GM18498 (cell line): ENCODE measurements at regions not wholly inside any gene's neighbourhood (a gene's known extent, or its start where the extent isn't known, plus 50 kb on each side); places are given as distances from the start of the nearest gene placed in this dataset.

Experiments
- ATAC-seq: cut with Tn5 transposase; IDR thresholded peaks from one replicate; pipeline ENCODE4 v1.9.1; 2021; ENCODE audit warnings: mild to moderate bottlenecking, moderate library complexity; ENCODE audit not compliant: unreplicated experiment

DNA sequence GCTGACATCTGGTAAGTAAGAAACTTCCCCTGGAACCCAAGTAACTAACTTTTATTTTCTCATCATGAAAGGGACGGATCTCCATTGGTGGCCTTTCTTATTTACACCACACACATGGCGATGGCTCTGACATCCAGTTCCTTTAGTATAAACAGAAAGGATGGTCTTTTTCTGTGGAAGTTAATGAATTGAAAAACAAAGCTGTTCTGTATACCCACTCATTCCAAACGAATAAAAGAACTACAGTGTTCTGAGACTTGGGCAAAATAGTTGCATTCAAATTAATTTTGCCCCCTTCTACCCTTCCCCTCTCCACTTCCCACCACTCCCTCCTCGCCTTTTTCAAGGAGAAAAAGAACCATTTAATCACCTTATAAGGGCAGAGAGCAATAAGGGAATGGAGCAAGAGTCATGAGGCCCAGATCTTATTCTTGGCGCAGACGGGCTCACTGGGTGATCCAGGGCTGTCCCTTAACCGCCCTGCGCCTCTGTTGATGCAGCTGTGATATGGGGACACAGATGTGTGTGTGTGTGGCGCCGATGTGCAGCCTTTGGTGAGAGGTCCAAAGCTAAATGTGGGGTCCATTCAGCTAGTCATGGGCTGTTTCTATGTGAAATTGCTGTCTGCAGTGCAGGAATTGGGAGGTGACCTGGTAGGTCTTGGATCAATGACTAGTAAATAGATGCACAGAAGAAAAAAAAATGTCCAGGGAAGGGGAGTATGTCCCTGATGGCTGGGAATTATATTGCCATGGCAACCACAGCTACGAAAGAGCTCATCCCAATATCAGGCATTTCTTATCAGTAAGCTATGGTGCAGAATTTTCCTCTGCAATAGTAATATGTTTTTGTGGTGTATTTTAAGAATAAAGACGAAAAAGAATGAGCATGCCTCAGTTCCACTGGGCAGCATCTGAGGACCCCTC, 141.5 kb upstream of the ERCC6L2 start:
- ATAC-seq = no peak

DNA sequence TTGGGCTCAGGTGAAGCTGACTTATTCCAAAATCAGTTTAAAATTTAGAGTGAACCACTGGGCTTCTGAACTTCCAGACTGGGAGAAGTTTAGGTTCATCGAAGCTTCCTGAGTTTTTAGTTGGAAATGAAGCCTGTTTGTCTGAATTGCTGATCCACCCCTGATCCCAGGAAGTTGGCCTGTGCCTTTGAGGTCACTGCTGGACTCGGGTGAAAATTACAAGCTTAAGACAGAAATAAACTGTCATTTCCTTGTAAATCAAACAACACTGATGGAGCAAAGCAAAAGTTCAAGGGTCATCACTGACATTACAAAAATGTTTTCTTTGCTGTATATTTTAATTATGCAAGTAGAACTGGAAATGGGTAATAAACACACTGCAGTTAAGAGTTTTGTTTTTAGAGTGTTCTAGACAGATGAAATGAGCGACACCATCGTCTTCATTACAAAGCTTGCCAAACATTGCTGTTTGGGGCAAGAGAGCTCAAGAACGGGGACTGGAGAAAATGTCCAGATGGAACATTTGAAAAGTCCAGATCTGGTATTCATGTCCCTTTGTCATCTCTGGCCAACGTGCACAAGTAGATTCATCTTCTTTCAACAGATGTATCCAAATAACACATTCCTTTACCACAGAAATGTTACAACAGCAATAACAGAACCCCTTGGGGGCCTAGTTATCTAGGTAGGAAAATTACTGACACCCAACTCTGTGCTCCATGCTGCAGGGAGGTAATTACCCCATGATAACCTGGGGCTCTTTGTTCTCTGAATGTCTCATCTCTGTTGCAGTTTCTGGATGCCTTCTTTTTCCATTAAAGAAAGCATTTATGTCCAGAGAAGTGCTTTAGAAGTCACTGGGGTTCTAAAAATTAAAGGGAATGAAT, 142.4 kb upstream of the ERCC6L2 start:
- no peak for ATAC-seq

DNA sequence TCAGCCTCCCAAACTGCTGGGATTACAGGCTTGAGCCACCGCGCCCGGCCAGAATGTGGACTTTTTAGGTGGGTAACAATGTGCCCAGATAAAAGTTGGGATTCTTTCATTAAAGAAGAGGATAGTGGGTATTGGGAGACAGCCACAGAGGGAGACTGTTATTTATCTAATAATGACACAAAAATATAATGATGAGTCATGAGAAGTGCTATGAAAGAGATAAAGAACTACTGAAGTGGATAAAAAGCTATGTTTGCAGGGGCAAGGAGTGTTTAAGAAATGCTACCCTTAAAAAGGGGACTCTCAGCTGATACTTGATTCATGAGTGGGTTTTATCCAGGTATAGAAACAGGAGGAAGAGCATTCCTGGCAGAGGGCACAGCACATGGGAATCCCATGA, 143.6 kb upstream of the ERCC6L2 start:
- no peak for ATAC-seq

DNA sequence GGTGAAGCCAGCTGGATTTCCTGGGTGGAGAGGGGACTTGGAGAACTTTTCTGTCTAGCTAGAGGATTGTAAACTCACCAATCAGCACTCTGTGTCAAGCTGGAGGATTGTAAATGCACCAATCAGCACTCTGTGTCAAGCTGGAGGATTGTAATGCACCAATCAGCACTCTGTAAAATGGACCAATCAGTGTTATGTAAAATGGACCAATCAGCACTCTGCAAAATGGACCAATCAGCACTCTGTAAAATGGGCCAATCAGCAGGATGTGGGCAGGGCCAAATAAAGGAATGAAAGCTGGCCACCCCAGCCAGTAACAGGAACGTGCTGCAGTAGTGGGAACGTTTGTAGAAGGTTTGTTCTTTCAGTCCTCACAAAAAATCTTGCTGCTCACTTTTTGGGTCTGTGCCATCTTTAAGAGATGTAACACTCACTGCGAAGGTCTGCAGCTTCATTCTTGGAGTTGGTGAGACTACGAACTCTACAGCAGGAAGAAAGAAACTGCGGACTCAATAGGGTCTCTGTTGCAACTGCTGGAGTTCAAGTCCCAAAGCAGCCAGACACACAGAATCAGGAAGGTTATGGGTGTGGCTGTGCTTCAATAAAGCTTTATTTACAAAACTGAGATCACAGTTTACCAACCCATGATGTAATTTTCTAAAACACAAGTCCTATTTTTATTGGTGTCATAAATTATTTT, 145.7 kb upstream of the ERCC6L2 start:
- no peak for ATAC-seq

DNA sequence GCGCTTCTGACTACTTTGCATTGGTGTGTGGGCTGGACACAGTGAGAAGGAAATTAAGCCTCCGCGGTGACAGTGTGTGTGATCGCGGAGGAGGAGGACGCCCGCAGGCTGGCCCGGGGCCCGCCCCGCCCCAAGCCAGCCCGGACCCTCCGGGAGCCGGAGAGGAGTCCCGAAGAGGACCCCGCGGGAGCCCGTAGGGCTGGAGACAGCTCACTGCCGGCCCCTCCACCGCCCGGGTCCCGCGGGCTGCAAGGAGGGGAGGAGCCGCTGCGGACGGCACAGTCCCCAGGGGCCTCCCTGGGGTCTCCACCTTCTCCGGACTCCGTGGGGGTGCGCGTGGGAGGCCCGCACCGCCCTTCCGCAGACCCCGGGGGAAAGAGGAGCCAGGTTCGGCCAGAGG, 146.4 kb upstream of the ERCC6L2 start:
- ATAC-seq = no peak

DNA sequence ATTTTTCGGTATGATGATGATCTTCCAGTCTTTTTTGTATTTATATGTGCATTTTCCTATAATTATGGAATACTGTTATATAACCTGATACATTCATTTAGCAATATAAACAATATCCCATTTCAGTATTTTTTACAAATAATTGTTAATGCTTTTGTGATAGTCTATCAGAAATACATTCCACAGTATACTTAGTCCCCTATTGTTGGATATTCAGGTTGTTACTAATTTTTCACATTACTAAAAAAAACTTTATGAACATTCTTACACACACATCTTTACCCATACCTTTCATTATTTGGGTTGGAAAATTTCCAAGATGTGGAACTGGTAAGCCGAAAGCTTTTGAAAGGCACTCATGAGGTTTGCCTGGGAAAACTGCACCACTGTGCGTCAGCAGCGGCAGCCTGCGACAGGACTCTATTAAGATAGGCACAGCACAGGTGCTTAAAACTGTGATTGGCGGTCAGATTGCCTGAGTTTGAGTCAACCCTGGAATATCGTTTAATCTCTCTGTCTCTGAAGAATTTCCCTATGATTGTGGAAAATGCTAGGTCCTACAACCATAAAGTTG, 147.5 kb upstream of the ERCC6L2 start:
- no peak for ATAC-seq

DNA sequence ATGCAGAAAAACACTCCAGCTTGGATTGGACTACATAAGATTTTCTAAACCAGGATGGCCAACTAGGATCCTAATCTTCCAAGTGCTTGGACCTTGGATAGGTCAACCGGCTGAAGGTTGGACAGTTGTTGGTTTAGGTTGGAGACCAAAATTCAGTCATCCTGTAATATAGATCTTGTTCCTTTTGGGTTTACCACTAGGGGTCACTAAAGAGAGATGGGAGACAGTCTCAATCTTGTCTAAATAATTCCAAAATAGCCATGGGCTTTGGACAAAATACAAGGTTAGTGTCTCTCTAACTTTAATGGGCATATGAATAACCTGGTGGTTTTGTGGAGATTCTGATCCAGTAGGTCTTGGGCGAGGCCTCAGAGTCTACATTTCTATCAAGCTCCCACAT, 148.7 kb upstream of the ERCC6L2 start:
- no peak for ATAC-seq

DNA sequence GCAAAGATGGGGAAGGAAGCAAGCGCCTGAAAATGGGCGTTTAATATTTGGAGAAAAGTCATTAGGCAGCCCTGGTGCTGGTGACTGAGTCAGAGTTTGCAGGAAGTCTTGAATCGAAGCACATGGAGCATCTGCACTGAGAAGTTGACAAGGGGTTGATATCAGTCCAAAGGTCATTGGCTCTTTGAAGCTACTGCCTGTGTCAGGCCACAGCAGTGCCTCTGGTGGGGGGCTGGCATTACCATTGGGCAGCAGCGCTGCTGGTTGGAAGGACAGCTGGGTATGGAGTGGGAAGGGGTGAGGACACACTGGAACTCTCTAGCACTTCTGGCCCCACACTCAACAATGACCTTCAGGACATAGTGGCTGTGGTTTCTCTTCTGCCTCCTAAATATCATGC, 150.4 kb upstream of the ERCC6L2 start:
- ATAC-seq = peak; percentile 28

DNA sequence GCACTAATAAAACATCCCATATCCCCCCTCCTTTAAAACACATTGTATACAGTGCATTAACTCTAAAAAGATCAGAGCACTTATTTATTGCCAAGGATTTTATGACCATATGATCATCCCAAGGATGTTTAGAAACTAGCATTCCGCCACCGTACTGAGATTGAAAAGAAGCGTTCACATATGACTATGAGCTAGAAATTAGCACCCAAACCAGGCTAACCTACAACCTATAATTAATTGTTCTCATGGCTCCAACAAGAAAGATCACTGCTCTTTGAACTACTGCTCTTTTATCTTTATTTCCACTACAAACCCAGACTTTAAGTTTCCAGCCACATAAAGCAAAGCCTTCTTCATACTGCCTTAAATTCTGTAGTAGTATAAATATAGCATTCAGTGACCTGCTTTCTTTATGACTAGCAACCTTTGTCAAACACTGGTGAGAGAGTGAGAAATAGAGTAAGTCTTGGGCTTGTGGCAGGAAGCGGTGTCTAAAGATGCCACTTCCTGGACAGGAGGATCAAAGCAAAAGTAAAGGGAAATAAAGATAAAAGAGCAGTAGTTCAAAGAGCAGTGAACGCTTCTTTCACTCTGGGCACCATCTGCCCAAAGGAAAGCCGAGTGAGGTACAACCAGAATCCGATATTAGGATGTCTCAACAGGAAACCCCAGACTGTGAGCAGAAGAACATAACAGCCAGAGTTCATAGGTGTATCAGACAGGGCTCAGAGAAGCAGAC, 151.1 kb upstream of the ERCC6L2 start:
- ATAC-seq = peak; percentile 96

DNA sequence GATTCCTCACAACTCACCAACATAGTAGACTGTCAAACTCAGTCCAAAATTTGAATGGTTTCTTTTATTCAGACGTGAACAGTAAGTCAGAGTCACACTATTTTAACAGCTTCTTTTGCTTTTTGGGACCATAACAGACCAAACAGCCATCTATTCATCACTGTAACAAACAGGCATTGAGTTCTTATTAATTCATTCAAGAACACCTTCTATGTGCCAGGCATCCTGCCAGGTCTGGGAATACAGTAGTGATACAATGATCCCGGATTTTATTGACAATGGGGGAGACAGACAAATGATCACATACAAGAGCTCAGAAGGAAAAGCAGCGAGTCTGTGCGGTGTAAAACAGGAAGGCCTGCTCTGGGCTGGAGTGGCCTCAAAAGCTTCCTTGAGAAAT, 153.3 kb upstream of the ERCC6L2 start:
- ATAC-seq = no peak

DNA sequence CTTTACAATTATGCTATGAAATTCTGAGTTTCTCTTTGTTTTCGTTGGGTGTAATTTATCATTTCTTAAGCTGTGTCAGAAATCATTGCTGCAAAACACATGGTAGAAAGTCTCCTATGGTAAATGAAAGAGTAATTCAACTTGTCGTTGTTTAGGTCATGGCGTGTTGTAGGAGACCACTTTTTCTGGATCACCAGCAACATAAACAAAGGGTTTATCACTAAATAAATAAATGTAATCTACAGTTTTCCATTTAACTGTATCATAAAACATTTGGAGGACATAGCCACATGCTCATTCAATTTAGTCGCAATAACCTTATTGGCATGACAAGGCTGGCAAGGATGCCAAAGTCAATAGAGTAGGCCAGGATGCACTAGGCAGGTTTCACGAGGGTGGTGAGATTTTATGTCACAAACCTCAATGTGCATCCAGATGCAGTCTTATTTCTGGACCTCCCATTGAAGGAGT, 154.4 kb upstream of the ERCC6L2 start:
- ATAC-seq = no peak

DNA sequence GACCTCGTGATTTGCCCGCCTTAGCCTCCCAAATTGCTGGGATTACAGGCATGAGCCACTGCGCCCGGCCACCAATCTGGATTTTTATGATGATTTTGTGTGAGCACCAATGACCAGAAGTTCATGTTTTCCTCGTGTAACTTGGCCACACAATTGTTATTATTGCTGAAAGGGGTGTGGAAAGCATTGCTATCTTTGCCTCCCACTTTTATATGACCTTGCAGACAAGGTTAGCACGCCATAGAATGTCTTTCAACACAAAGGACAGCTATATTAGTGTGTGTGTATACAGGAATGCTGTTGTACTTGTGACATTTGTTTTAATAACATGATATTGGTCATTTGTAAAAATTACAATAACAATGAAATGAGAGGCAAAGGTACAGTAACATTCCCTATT, 155.0 kb upstream of the ERCC6L2 start:
- no peak for ATAC-seq

DNA sequence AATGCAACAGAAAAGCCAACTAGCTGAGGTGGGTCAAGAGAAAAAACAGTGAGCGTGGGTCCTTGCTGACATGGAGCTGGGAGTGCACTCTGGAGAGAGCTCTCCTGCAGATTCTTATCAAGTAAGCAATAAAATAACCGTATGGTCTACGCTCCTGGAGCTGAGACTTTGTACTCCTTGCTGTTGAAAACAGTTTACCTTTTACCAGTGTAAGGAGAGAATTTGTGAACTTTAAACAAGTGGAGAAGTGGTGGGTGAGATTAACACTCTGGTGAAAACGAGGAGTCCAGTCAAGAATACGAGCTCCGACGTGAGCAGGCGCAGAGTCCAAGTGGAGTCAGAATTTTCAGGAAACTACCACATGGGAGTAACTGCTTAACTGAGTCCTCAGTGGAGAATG, 156.1 kb upstream of the ERCC6L2 start:
- ATAC-seq = no peak

DNA sequence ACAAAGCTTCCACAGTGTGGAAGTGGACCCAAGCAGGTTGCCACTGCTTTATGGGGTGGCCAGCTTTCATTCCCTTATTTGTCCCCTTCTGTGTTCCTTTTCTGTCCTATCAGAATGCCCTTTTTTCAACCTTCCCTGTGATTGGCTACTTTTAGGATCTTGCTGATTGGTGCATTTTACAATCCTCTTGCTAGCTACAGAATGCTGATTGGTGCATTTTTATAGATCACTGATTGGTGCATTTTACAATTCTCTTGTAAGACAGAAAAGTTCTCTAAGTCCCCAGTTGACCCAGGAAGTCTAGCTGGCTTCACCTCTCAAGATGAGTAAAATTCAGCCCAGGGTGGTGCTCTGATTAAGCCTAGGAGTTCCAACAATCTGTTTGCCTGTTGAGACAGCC, 157.2 kb upstream of the ERCC6L2 start:
- no peak for ATAC-seq

DNA sequence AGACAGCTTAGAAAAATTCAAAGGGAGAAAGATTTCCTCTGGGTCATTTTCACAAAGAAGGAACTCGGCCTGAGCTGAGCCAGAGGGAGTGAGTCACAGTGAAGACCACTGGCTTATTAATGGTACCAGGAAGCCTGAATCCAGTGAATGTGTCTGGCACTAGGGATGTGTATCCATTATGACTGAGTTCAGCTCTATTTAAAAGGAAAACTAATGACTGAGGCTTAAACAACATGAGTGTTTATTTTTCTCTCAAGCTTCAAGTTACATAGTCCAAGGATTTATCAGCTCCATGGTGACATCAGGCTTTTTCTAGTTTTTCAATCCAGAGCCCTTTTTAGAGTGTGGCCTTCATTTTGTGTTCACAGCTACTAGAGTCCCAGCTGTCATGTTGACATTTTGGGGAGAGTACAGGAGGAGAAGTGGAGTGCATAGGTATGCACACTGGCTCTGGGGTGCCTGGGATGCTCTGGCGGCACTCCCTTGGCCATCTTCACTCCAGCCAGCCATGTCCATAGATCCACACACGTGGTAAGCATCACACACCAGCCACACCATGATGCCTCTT, 159.5 kb upstream of the ERCC6L2 start:
- no peak for ATAC-seq

DNA sequence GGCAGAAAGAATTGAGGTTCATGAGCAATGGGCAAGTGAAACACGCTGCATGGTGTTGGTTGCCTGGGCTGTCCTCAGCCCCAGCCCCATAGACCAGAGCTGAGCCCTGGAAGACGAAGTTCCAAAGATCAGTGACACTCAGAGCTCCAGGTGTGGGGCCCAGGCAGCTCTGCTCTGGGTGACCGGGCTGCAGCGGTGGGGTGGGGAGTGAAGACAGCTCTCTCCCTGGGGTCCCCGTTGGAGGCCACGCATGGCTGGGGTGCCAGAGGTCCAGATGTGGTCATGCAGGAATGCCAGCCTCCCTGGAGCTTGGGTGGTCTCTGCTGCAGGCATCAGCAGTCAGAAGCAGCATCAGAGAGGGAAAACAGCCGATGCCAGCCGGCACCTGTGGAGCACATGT, 165.0 kb upstream of the ERCC6L2 start:
- no peak for ATAC-seq

DNA sequence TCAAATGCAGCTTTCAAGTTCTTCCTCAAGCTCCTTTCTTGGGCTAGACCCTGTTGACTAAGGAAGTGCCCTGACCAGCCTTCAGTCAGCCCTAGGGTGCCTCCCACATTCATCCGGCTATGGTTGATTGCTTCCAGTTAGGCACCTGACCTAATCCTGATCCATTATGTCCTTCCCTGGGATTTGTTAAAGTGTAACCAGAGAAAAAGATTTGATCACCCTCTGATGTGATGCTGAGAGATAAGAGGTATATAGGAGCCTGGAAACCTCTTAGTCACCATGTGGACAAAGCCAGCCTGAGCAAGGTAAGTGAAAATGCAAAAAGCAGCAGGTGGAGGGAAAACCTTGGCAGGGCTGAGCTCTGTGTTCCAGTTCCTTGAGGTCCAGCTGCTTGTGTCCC, 178.8 kb upstream of the ERCC6L2 start:
- no peak for ATAC-seq

DNA sequence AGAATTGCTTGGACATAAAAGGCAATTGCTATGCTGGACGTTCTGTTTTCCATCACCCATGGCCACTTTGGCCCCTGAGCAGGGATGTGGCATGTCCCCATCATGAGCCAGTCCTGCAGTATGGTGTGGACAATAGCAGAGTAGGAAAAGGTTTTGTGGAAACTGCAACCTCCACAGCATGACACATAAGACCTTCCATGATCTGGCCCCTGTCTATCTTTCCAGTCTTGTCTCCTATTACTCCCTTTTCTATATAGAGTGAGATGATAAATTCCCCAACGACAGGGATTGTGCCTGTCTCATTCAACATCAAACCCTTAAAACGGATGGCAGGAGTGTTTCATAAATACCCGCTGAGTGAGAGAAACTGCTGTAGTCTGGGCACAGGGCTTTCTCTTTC, 174.7 kb upstream of the PTCH1 start:
- no peak for ATAC-seq

DNA sequence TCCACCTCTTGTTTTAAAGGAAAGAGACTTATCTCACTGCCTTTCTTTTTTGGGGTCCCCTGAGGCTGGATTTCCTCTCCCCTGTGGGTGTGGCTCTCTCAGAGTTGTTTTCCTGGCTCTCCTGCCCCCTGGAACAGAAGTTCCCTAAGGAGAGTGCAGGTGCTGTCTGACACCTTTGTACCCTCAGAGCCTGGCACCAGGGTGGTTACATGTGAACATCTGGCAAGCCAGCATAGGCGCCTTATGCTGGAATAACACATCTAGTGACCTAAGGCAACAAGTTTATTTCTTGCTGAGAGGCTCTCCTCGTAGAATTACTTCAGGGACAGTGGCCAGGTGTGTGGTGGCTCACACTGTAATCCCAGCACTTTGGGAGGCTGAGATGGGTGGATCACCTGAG, 172.9 kb upstream of the PTCH1 start:
- no peak for ATAC-seq

DNA sequence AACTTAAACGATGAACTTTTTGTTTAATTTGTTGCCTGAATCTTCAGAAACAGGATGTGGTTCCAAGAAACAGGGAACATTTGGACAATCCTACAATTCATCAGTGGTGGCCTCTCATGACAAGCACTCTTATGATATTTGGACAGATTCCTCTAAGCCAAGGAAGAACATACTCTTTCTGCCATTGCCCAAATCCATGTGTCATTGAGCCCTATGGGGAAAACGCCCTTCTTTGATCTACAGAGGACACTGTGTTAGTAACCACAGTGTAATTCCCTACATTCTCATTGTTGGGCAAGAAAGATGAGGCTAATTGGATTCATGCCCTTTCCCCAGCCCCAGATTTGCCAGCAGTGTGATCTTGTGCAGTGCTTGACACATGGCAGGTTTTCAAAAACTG, 167.7 kb upstream of the PTCH1 start:
- ATAC-seq = no peak
